ENCODE measurements at regions not wholly inside any gene's neighbourhood (a gene's known extent, or its start where the extent isn't known, plus 50 kb on each side); places are given as distances from the start of the nearest gene placed in this dataset.

DNA sequence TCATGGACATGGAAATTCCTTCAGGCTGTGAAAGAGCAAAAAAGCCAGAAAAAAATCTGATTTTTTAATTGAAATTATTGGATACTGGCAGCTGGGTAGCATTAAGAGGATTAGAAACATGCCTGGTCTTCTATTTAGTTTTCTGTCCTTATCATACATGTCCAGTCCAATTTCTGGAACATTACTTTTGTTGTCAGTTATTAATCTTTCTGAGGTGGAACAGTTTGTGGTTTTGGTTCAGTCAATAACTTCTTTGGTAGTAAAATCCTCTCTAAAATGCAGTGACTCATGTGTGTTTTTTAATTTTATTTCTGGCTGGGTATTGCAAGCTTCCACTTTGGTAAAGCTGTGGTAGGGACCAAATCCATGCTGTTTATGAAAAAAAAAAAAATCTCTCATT is 687.0 kb upstream of the ADGRL2 start:
- Histone ChIP-seq H3K4me3 (no peak overlapping the region), H3K79me2 (ENCODE audit: insufficient read depth) (no peaks in the 10 kb centered on the region), H3K9me2 (ENCODE audit: insufficient read depth) (no peaks in the 10 kb centered on the region), H3K27ac (no peak overlapping the region), H3K4me2 (ENCODE audit: unreplicated experiment) (no peak overlapping the region), H3K9ac (no peak overlapping the region), H3K9me3 (ENCODE audit: low read depth) (no peaks in the 10 kb centered on the region), H3F3A (ENCODE audit: insufficient read depth) (no peaks in the 10 kb centered on the region), H3K4me1 (ENCODE audit: insufficient read depth) (no peaks in the 10 kb centered on the region), H3K27me3 (replicated peaks; ENCODE audit: insufficient read depth) (no peaks in the 10 kb centered on the region), H4K20me1 (ENCODE audit: insufficient read depth) (no peaks in the 10 kb centered on the region), H3K36me3 (ENCODE audit: low read depth) (no peaks in the 10 kb centered on the region), H2AFZ (no peak overlapping the region)
- DNase-seq: no peak
- in situ Hi-C loops (cut with MboI): no loop called here
- TF ChIP-seq EZH2 (IDR thresholded peaks at IDR 0.05; ENCODE audit: insufficient read depth, poor library complexity, severe bottlenecking): no peak
- TF ChIP-seq EZH2phosphoT487 (IDR thresholded peaks at IDR 0.05; ENCODE audit: insufficient read depth, low read depth): no peak

DNA sequence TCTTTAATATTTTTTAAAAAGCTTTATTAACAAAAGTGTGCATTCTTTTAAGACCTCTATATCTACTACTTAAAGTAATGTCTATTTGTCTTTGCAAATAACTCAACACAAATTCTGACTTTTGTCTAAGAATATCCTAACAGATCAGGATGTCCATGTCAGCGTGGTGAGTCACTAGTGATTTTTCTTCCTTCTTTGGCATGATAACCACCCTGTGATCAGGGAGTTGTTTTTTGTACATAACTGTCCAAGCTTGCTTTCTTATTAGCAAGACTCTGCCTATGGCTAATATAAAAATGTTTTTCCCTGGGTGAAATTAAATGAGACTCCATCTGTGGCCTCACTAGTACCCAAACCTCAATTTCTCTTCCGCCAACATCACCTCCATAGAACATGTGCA is 688.9 kb upstream of the ADGRL2 start:
- Histone ChIP-seq H3K36me3 (ENCODE audit: low read depth) (no peaks in the 10 kb centered on the region), H3K9me2 (ENCODE audit: insufficient read depth) (no peaks in the 10 kb centered on the region), H4K20me1 (ENCODE audit: insufficient read depth) (no peaks in the 10 kb centered on the region), H3K4me3 (no peak overlapping the region), H2AFZ (no peak overlapping the region), H3K4me1 (ENCODE audit: insufficient read depth) (no peaks in the 10 kb centered on the region), H3K27ac (no peak overlapping the region), H3F3A (ENCODE audit: insufficient read depth) (no peaks in the 10 kb centered on the region), H3K27me3 (replicated peaks; ENCODE audit: insufficient read depth) (no peaks in the 10 kb centered on the region), H3K9me3 (ENCODE audit: low read depth) (no peaks in the 10 kb centered on the region), H3K4me2 (ENCODE audit: unreplicated experiment) (no peak overlapping the region), H3K79me2 (ENCODE audit: insufficient read depth) (no peaks in the 10 kb centered on the region), H3K9ac (no peak overlapping the region)
- in situ Hi-C loops (cut with MboI): no loop called here
- peak; percentile 7 for DNase-seq
- WGBS, 2 experiments (ENCODE audit: low coverage in 1 of 2, low lambda C conversion rate in 2 of 2, missing lambda C conversion rate in 2 of 2): 23 to 31% methylated on average over 2 of the region's 2 CpGs
- TF ChIP-seq EZH2phosphoT487 (IDR thresholded peaks at IDR 0.05; ENCODE audit: insufficient read depth, low read depth) (no peak), EZH2 (IDR thresholded peaks at IDR 0.05; ENCODE audit: insufficient read depth, poor library complexity, severe bottlenecking) (no peak)

DNA sequence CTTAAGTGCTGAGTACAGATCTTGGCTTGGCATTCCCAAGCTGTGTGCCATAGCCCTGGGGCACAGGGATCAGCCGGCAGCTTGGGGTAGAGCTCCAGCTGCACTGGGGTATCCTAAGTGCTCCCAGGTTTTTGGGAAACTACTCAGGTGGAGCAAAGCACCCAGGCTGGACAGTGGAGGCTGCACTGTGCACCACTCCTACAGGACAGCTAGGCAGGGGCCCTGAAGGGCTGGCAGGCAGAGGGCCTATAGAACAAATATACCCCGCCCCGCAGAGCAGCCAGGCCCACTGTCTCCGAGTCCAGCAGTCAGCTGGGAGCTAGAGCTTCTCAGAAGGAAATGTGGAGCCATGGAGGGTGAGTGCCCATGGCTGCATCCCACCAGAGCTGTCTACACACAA is 691.7 kb upstream of the ADGRL2 start:
- no peak for DNase-seq

DNA sequence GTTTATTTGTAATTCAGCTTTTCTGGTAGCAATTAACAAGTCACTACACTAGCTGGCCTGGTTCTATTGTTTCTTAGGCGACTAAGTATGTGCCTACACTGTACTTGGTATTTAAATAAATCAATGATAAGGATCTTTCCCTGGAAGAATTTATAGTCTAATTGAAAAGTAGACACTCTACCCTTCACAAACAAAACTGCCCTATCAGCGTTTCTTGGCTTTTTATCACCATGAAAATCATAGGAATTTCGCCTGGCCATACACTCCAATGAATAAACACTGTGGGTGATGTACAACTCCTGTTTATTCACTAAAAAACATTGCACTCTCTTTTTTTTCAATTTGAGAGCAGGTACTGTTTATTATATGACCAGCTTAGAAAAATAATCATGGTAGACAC is 702.9 kb upstream of the ADGRL2 start:
- Histone ChIP-seq H3K4me3 (no peak overlapping the region), H2AFZ (no peak overlapping the region), H4K20me1 (ENCODE audit: insufficient read depth) (no peaks in the 10 kb centered on the region), H3K79me2 (ENCODE audit: insufficient read depth) (no peaks in the 10 kb centered on the region), H3K27ac (no peak overlapping the region), H3F3A (ENCODE audit: insufficient read depth) (no peaks in the 10 kb centered on the region), H3K4me1 (ENCODE audit: insufficient read depth) (no peaks in the 10 kb centered on the region), H3K9ac (no peak overlapping the region), H3K4me2 (ENCODE audit: unreplicated experiment) (no peak overlapping the region), H3K9me2 (ENCODE audit: insufficient read depth) (no peaks in the 10 kb centered on the region), H3K27me3 (replicated peaks; ENCODE audit: insufficient read depth) (no peaks in the 10 kb centered on the region), H3K9me3 (ENCODE audit: low read depth) (no peaks in the 10 kb centered on the region), H3K36me3 (ENCODE audit: low read depth) (no peaks in the 10 kb centered on the region)
- in situ Hi-C loops (cut with MboI): no loop called here
- 5 to 9% methylated on average over 3 of the region's 3 CpGs for WGBS, 2 experiments (ENCODE audit: low coverage in 1 of 2, low lambda C conversion rate in 2 of 2, missing lambda C conversion rate in 2 of 2)
- no peak for DNase-seq
- TF ChIP-seq EZH2 (IDR thresholded peaks at IDR 0.05; ENCODE audit: insufficient read depth, poor library complexity, severe bottlenecking) (no peak), EZH2phosphoT487 (IDR thresholded peaks at IDR 0.05; ENCODE audit: insufficient read depth, low read depth) (no peak)

More for the DNA sequence above, 691.7 kb upstream of the ADGRL2 start:
- WGBS, 2 experiments (ENCODE audit: low coverage in 1 of 2, low lambda C conversion rate in 2 of 2, missing lambda C conversion rate in 2 of 2): 35 to 39% methylated on average over 4 of the region's 4 CpGs
- no peaks in the 10 kb centered on the region for H3K9me3 ChIP-seq (ENCODE audit: low read depth)
- no peaks in the 10 kb centered on the region for H4K20me1 ChIP-seq (ENCODE audit: insufficient read depth)
- no peak overlapping the region for H3K4me2 ChIP-seq (ENCODE audit: unreplicated experiment)
- no peak overlapping the region for H3K27ac ChIP-seq
- in situ Hi-C loops (cut with MboI): no loop called here
- H3K4me3 ChIP-seq: no peak overlapping the region
- TF ChIP-seq EZH2phosphoT487 (IDR thresholded peaks at IDR 0.05; ENCODE audit: insufficient read depth, low read depth) (no peak), EZH2 (IDR thresholded peaks at IDR 0.05; ENCODE audit: insufficient read depth, poor library complexity, severe bottlenecking) (no peak)
- no peaks in the 10 kb centered on the region for H3F3A ChIP-seq (ENCODE audit: insufficient read depth)
- H3K9ac ChIP-seq: no peak overlapping the region
- H3K36me3 ChIP-seq (ENCODE audit: low read depth): no peaks in the 10 kb centered on the region
- H3K79me2 ChIP-seq (ENCODE audit: insufficient read depth): no peaks in the 10 kb centered on the region
- H3K4me1 ChIP-seq (ENCODE audit: insufficient read depth): no peaks in the 10 kb centered on the region
- H2AFZ ChIP-seq: no peak overlapping the region
- H3K9me2 ChIP-seq (ENCODE audit: insufficient read depth): no peaks in the 10 kb centered on the region
- H3K27me3 ChIP-seq (replicated peaks; ENCODE audit: insufficient read depth): no peaks in the 10 kb centered on the region

DNA sequence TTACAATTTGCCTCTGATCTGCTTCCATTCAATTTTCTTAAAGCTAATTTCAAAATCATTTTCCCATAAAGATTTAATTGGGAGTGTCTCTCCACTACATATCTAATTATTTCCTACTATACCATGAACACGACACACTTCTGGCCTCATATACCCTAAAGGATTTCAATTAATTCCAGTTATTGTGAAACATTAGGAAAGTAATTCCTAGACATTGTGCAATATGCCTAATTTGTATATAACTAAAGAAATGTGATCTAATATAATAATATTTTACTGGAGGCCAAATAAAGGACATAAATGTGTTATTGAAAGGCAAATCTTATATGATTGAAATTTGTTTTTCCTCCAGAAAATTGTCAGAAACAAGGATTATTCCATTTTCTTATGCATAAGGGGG is 727.2 kb upstream of the ADGRL2 start:
- in situ Hi-C loops (cut with MboI): no loop called here
- WGBS, 2 experiments (ENCODE audit: low coverage in 1 of 2, low lambda C conversion rate in 2 of 2, missing lambda C conversion rate in 2 of 2): 6 to 11% methylated on average over 1 of the region's 1 CpG
- no peak for TF ChIP-seq EZH2phosphoT487 (IDR thresholded peaks at IDR 0.05; ENCODE audit: insufficient read depth, low read depth)
- TF ChIP-seq EZH2 (IDR thresholded peaks at IDR 0.05; ENCODE audit: insufficient read depth, poor library complexity, severe bottlenecking): no peak

More for the DNA sequence above, 727.2 kb upstream of the ADGRL2 start:
- no peaks in the 10 kb centered on the region for H4K20me1 ChIP-seq (ENCODE audit: insufficient read depth)
- no peak overlapping the region for H3K9ac ChIP-seq
- H2AFZ ChIP-seq: no peak overlapping the region
- DNase-seq: no peak
- no peak overlapping the region for H3K4me3 ChIP-seq
- no peaks in the 10 kb centered on the region for H3K79me2 ChIP-seq (ENCODE audit: insufficient read depth)
- H3K4me2 ChIP-seq (ENCODE audit: unreplicated experiment): no peak overlapping the region
- no peaks in the 10 kb centered on the region for H3K36me3 ChIP-seq (ENCODE audit: low read depth)
- H3K9me3 ChIP-seq (ENCODE audit: low read depth): no peaks in the 10 kb centered on the region
- H3F3A ChIP-seq (ENCODE audit: insufficient read depth): no peaks in the 10 kb centered on the region
- H3K27ac ChIP-seq: no peak overlapping the region
- H3K9me2 ChIP-seq (ENCODE audit: insufficient read depth): no peaks in the 10 kb centered on the region
- H3K27me3 ChIP-seq (replicated peaks; ENCODE audit: insufficient read depth): no peaks in the 10 kb centered on the region
- no peaks in the 10 kb centered on the region for H3K4me1 ChIP-seq (ENCODE audit: insufficient read depth)

Measured in GM23248 (cell line).